Lung (tissue), 11 donors: ENCODE measurements at regions not wholly inside any gene's neighbourhood (a gene's known extent, or its start where the extent isn't known, plus 50 kb on each side); places are given as distances from the start of the nearest gene placed in this dataset.

Experiments
- ATAC-seq: fragments of 200-7000 bp; cut with Tn5 transposase; one replicate; pipeline ENCODE4 v1.9.1; 2020; ENCODE audit warnings: moderate number of reproducible peaks; ENCODE audit not compliant: insufficient read depth, low FRiP score
- DNase-seq, 3 donors: peaks; one replicate each; pipeline ENCODE4 v3.0.0-alpha.2; 2013 to 2017
- H3K27ac ChIP-seq, 2 donors: one replicate each; pipeline ENCODE4 v1.5.1; 2013; ENCODE audit warnings: mild to moderate bottlenecking in 2 of 2, moderate library complexity in 2 of 2, control low read depth in 1 of 2, inconsistent platforms in 1 of 2, low read depth in 1 of 2, low read length in 1 of 2
- H3K27me3 ChIP-seq, 3 donors: one replicate each; pipeline ENCODE4 v1.5.1; 2013; ENCODE audit warnings: low read length in 2 of 3; ENCODE audit not compliant: control insufficient read depth in 3 of 3, insufficient read depth in 3 of 3
- H3K36me3 ChIP-seq, 4 donors: one replicate each; pipeline ENCODE4 v1.5.1; 2013; ENCODE audit warnings: low read length in 4 of 4, mild to moderate bottlenecking in 1 of 4, moderate library complexity in 1 of 4; ENCODE audit not compliant: control insufficient read depth in 4 of 4, insufficient read depth in 4 of 4
- H3K4me1 ChIP-seq, 5 donors: one replicate each; pipeline ENCODE4 v1.5.1; 2013; ENCODE audit warnings: low read length in 5 of 5, mild to moderate bottlenecking in 2 of 5, moderate library complexity in 1 of 5; ENCODE audit not compliant: control insufficient read depth in 5 of 5, insufficient read depth in 5 of 5
- H3K4me3 ChIP-seq: one replicate; pipeline ENCODE4 v1.5.1; 2013; ENCODE audit warnings: mild to moderate bottlenecking, control low read depth, moderate library complexity
- H3K9ac ChIP-seq, 2 donors: one replicate each; pipeline ENCODE4 v1.5.1; 2013; ENCODE audit warnings: low read length in 2 of 2, control low read depth in 1 of 2; ENCODE audit not compliant: insufficient read depth in 1 of 2
- H3K9me3 ChIP-seq, 4 donors: one replicate each; pipeline ENCODE4 v1.5.1; 2013; ENCODE audit warnings: low read length in 3 of 4, mild to moderate bottlenecking in 1 of 4, moderate library complexity in 1 of 4; ENCODE audit not compliant: control insufficient read depth in 4 of 4, insufficient read depth in 3 of 4
- WGBS, 2 donors: extraction: QIAGEN DNeasy Blood & Tissue Kit; methylation state at CpG; one replicate each; pipeline ENCODE4 v1.1.7; 2013; 5-methylcytosine and 5-hydroxymethylcytosine counted together
- TF ChIP-seq, protein P1 (sequence below): IDR thresholded peaks from 2 replicates; pipeline ENCODE4 v1.5.1; 2012; ENCODE audit warnings: mild to moderate bottlenecking; ENCODE audit errors: control extremely low read depth, extremely low read depth
- donor health status: control.
- donor health status: control.
- donor health status: Bipolar disorder and iron deficiency.
- donor health status: healthy.
- donor health status: DM: yes; HTN: yes; CAD: no.

DNA sequence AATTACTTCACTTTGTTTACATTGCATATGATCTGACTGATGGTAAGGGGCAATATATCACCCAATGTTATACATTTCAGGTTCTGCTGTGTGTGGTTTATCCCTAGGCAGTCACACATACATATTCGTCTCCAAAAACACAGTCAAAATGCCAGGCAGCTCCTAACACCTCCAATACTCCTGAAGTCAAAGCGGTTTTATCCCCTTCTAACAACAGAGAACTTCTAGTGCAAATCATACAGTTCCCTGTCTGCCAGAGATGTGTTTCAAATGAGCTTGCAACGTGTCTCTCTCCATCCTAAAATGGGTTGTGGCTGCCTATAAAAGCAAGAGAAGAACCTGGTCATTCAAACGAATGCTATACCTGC lies 328.9 kb downstream of the ELAVL2 start:
- no peaks in the 10 kb centered on the region for H3K27me3 ChIP-seq
- ATAC-seq (no peak), DNase-seq (no peak)
- H3K9ac ChIP-seq = no peak overlapping the region
- no peak overlapping the region for H3K4me3 ChIP-seq
- H3K4me1 ChIP-seq = no peaks in the 10 kb centered on the region
- no peaks in the 10 kb centered on the region for H3K9me3 ChIP-seq
- TF ChIP-seq, protein P1, sequence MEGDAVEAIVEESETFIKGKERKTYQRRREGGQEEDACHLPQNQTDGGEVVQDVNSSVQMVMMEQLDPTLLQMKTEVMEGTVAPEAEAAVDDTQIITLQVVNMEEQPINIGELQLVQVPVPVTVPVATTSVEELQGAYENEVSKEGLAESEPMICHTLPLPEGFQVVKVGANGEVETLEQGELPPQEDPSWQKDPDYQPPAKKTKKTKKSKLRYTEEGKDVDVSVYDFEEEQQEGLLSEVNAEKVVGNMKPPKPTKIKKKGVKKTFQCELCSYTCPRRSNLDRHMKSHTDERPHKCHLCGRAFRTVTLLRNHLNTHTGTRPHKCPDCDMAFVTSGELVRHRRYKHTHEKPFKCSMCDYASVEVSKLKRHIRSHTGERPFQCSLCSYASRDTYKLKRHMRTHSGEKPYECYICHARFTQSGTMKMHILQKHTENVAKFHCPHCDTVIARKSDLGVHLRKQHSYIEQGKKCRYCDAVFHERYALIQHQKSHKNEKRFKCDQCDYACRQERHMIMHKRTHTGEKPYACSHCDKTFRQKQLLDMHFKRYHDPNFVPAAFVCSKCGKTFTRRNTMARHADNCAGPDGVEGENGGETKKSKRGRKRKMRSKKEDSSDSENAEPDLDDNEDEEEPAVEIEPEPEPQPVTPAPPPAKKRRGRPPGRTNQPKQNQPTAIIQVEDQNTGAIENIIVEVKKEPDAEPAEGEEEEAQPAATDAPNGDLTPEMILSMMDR = no peak
- 64 to 73% methylated on average over 4 of the region's 4 CpGs for WGBS, 2 donors
- H3K36me3 ChIP-seq = no peaks in the 10 kb centered on the region
- no peak overlapping the region for H3K27ac ChIP-seq

DNA sequence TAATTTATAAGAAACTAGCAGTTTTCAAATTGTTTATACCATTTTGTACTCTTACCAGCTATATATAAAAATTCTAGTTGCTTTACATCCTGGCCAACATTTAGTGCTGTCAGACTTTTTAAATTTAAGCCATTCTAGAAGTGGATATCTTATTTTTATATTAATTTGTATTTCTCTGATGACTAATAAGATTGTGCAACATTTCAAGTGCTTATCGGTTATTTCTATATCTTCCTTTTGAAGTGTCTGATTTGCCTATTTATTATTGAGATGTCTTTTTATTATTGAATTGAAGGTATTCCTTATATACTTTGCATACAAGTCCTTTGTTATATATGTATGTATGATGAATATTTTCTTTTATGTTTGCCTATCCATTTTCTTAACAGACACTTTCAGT lies 324.0 kb downstream of the ELAVL2 start:
- Histone ChIP-seq H3K36me3 (no peaks in the 10 kb centered on the region), H3K9ac (no peak overlapping the region), H3K4me3 (no peak overlapping the region), H3K27ac (no peak overlapping the region), H3K9me3 (no peaks in the 10 kb centered on the region), H3K27me3 (no peaks in the 10 kb centered on the region), H3K4me1 (no peaks in the 10 kb centered on the region)
- 73 to 86% methylated on average over 1 of the region's 1 CpG for WGBS, 2 donors
- DNase-seq = no peak
- ATAC-seq = no peak
- TF ChIP-seq, protein P1 = no peak

DNA sequence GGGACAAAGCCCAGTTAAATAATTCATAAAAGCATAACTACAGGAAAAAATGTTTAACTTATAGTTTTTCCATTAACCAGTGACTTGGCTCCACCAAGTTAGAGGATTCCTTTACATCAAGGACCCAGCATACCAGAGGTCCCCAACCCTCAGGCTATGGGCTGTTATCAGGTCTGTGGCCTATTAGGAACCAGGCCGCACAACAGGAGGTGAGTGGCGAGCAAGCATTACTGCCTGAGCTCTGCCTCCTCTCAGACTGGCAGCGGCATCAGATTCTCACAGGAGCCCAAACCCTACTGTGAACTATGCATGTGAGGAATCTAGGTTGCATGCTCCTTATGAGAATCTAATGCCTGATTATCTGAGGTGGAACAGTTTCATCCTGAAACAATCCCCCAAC lies 303.1 kb downstream of the ELAVL2 start:
- Histone ChIP-seq H3K27me3 (no peaks in the 10 kb centered on the region), H3K4me1 (no peaks in the 10 kb centered on the region), H3K9me3 (no peaks in the 10 kb centered on the region), H3K4me3 (no peak overlapping the region), H3K9ac (no peak overlapping the region), H3K36me3 (no peaks in the 10 kb centered on the region), H3K27ac (no peak overlapping the region)
- WGBS, 2 donors = 76 to 91% methylated on average over 3 of the region's 3 CpGs
- peak; percentile 26 to 65 (median 43) for DNase-seq
- ATAC-seq = no peak
- TF ChIP-seq, protein P1 = no peak

DNA sequence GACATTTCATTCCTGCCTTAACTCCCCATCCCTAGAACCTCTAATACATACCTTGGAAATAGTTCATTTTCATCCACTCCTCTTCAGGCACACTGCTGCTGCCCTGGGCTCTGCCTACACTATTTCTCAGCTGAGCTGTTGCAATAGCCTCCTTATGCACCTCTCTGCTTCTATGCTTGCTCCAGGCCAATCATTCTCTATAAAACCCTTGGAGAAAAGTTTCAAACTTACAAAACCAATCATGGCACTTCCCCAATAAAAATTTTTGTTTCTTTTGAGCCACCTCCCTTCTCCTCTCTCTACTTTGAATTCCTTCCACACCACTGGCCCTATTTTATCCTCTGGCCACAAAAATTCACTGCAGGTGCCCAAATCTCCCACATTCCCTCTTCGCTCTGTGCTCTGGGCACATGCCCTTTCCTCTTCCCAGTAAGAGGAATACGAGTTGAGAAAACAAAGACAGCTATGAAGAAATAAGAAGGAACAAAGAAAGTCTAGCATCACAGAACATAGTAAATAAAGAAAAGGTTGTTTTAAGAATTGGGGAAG lies 301.4 kb downstream of the ELAVL2 start:
- DNase-seq = no peak
- H3K4me3 ChIP-seq = no peak overlapping the region
- no peaks in the 10 kb centered on the region for H3K27me3 ChIP-seq
- TF ChIP-seq, protein P1 = no peak
- 64 to 70% methylated on average over 2 of the region's 2 CpGs for WGBS, 2 donors
- H3K9me3 ChIP-seq = no peaks in the 10 kb centered on the region
- ATAC-seq = no peak
- no peak overlapping the region for H3K9ac ChIP-seq
- H3K27ac ChIP-seq = no peak overlapping the region
- H3K36me3 ChIP-seq = no peaks in the 10 kb centered on the region
- no peaks in the 10 kb centered on the region for H3K4me1 ChIP-seq
